ENCODE measurements at regions not wholly inside any gene's neighbourhood (a gene's known extent, or its start where the extent isn't known, plus 50 kb on each side); places are given as distances from the start of the nearest gene placed in this dataset.
"Not testable (repeated sequence)": the region's sequence is repeated elsewhere in the genome, so short reads cannot be mapped to it uniquely, and the experiment has no call there.

DNA sequence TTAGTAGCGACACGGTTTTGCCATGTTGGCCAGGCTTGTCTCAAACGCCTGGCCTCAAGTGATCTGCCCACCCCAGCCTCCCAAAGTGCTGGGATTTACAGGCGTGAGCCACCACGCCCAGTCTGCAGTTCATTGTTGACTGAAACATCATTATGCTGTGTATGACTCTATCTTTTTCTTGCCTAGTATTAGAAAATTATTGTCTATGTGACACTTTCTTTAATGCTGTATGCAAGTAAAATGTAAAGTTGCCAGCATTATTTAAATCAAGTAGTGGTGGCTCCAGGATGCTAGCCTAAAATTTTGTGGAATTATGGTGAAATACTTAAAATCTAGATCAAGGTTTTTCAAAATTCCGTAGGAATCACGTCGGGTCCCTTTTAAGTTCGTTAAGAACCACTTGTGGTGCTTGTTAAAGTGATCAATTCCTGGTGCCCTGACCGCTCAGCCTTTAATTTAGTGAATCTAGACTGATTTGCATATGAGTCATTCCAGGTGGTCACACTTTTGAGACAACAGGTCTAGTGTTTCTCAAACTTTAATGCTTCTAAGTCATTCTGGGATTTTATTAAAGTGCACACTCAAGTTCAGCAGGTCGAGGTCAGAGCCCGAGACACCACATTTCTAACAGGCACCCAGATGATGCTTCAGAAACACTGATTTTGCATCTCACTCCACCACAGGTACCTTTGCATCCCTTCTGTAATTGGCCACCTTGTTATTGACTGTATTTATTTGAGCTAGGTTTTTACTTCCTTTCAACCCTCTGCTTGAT, 132.6 kb upstream of the MTHFD1L start:
- DNase-seq (ENCODE audit: low read depth, low spot score) = no peak
- H3K27ac ChIP-seq = no peak overlapping the region

DNA sequence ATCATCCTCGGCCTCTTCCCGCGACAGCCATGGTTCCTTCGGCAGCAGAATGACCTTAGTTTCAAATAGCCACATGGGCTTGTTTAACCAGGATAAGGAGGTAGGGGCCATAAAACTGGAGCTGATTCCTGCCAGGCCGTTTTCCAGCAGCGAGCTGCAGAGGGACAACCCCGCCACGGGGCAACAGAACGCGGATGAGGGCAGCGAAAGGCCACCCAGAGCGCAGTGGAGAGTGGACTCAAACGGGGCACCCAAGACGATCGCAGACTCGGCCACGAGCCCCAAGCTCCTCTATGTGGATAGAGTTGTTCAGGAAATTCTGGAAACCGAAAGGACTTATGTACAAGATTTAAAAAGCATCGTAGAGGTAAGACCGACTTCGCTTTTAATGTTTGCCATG, 131.8 kb upstream of the MTHFD1L start:
- no peak for DNase-seq (ENCODE audit: low read depth, low spot score)

DNA sequence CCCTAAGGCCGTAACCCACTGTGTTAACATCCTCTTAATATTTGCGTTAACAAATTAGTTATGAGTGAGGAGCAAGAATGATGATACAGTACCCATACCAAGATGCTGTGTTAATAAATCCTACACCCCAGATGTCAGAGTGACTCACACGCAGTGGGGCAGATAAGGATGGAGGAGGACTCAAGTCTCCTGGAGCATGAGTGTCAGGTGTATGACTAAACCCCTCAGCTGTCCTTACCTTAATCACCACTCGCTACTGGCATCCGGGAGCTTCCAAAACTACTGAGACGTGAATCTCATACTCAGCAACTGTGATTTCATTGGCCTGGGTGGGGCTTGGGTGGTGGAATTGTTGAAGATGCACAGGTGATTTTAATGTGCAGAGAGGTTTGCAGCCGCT, 131.3 kb upstream of the MTHFD1L start:
- peak; percentile 72 for DNase-seq (ENCODE audit: low read depth, low spot score)

More for the DNA sequence above, 131.8 kb upstream of the MTHFD1L start:
- H3K27ac ChIP-seq = no peak overlapping the region

DNA sequence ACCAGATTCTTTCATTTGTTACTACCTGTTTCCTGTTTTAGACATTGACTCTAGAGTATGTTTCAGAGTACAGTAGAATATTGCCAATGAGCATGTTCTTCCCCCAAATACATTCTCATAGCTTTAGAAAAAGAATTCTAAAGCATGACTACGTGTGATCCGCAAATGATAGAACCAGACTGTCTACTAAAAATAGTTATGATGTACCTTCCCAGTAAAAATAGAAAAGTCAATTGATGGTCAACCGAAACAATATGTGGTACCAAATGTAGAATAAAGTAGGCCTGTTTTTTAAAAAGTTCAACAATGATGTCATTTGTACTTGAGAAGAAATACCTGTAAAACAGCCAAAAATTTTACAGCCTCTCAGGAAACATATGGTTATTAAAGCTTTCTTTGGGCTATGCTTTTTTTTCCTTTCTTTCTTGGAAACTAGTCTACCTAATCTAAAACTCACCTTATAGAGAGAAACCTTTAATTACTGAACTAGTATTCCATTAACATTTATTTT, 130.1 kb upstream of the MTHFD1L start:
- no peak for DNase-seq (ENCODE audit: low read depth, low spot score)
- H3K27ac ChIP-seq = no peak overlapping the region

More for the DNA sequence above, 131.3 kb upstream of the MTHFD1L start:
- H3K27ac ChIP-seq = no peak overlapping the region

- DNase-seq (ENCODE audit: low read depth, low spot score) = no peak
- no peak overlapping the region for H3K27ac ChIP-seq
Observed at GRCh38 chr6:150738092-150738629, 127.3 kb upstream of the MTHFD1L start.

DNA sequence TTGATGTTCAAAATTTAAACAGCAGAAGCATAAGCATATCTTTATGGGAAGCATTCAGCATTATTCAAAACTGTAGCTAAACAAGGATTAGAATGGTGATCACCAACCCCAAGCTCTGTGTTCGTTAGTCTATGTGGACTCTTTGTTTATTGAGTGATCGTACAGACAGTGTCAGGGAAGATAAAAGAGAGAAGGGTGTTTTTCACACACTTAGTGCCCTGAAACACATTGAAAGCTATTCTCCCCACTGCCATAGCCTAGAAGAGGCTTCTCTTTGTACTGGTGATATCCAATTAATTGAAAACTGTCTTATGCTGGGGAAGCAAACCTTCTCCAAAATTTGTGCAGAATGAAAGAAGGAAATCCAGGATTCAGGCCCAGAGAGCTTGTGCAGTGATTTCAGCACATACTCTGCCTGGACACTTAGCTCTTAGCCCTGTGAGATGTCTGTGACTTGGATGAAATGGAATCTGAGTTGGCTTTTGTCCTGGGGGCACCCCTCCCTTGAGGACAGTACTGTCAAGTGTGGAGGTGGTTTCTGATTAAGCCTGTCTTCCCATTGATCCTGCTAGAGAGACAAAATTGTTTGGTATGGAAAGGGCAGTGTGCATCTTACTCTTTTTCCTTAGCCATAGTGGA, 125.7 kb upstream of the MTHFD1L start:
- no peak for DNase-seq (ENCODE audit: low read depth, low spot score)
- H3K27ac ChIP-seq = no peak overlapping the region

DNA sequence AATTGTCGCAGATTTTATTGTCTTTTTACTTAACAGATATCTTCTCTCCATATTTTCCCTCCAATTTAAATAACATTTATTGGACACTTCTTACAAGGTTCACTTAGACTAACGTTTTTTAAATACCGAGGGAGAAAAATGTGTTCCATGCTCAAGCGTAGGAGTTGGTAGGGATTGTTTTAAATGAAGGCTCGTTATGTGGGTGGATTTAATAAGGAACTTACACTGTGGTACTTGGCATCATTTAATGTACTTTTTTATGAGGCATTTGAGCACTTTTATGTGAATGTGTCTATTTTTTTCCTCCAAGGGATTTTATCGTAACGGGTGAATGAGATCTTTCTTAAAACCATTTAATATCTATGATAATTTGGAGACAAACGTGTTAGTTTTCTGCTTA, 125.0 kb upstream of the MTHFD1L start:
- DNase-seq (ENCODE audit: low read depth, low spot score) = no peak
- H3K27ac ChIP-seq = no peak overlapping the region

DNA sequence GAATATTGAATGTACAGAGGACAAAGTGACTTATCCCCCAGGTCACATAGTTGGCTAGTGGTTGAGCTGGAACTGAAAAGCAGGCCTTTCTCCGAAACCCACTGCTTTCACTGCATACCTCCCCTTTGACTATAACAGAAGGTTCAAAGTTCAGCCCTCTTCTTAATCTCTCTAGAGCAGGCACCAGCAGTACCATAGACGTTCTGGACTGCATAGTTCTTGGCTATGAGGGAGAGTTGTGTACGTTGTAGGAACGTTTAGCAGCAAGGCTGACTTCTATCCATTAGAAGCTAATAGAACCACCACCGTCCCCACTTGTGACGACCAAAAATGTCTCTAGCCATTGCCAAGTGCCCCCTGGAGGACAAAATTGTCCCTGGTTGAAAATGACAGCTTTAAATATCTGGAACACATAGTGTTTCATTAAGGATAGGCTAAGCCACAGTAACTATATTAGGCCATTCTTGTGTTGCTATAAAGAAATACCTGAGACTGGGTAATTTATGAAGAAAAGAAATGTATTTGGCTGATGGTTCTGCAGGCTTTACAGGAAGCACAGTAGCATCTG, 123.8 kb upstream of the MTHFD1L start:
- no peak overlapping the region for H3K27ac ChIP-seq
- DNase-seq (ENCODE audit: low read depth, low spot score) = no peak

DNA sequence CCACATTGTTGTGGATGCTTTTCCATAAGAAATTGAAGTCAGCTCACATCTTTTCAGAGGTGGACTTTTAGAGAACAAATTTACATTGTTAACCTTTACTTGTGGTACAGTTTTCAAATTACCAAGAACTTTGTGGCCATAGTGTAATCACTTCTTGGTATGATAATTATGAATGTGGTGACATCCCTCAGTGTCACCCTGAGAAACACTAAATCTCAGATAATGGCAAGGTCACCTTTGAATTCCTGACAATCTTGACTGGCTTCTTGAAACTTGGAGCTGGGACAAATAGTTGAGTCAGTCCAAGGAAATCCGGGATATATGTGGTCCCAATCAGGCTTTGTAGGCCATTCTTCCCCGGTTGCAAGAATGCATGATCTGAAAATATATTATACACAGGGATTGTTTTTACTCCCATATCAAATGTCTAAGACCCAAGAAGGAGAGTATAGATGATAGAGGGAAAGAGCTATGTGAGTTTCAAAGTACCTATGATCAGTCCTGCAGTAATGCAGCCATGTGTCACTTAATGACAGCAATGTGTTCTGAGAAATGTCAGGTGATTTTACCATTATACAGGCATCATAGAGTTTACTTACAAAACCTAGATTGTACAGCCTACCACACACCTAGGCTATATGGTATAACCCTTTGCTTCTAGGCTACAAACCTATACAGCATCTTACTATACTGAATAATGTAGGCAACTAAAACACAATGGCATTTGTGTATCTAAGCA, 120.8 kb upstream of the MTHFD1L start:
- no peak for DNase-seq (ENCODE audit: low read depth, low spot score)
- H3K27ac ChIP-seq = no peak overlapping the region

DNA sequence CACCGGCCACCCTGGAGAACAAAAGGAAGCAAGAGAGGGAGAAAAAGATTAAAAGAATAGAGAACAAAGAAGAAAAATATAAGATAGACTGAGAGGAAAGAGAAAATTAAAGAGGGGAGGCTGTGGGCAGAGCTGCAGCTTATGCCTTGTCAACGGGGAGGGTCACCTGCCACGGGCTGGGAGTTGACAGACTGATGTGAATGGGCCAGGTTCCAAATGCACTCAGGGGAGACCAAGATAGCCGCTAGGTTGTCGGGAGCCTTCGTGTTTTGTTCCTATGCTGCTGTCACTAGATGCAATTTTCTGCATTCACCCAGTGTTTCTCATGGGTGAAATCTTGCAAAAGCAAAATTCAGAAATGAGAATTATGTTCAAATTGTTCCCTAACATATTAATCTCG, 119.6 kb upstream of the MTHFD1L start:
- H3K27ac ChIP-seq = no peak overlapping the region
- no peak for DNase-seq (ENCODE audit: low read depth, low spot score)

DNA sequence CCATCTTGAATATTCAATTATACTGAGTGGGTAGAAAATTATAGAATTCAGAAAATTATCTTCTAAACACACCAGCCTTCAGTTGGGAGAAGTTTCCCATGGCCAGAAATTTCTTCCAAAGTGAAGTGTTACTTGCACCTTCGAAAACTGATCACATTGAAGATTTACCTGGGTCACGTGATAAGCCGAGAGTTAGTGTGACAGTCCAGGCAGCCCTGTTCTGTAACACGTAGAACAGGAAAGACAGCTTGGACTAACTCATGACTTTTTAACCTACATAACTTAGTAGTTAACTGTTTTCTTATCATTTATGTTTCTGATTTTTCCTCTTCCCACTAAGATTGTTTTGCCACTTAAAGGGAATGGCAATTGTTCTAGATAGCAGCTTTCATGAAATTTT, 118.3 kb upstream of the MTHFD1L start:
- no peak for DNase-seq (ENCODE audit: low read depth, low spot score)
- H3K27ac ChIP-seq = no peak overlapping the region

GRCh38 chr6:150749091-150749670, 116.3 kb upstream of the MTHFD1L start:
- no peak overlapping the region for H3K27ac ChIP-seq
- no peak for DNase-seq (ENCODE audit: low read depth, low spot score)

GRCh38 chr6:150751296-150751695, 114.2 kb upstream of the MTHFD1L start:
- H3K27ac ChIP-seq = peak overlapping the region; percentile 62
- peak; percentile 29 for DNase-seq (ENCODE audit: low read depth, low spot score)

DNA sequence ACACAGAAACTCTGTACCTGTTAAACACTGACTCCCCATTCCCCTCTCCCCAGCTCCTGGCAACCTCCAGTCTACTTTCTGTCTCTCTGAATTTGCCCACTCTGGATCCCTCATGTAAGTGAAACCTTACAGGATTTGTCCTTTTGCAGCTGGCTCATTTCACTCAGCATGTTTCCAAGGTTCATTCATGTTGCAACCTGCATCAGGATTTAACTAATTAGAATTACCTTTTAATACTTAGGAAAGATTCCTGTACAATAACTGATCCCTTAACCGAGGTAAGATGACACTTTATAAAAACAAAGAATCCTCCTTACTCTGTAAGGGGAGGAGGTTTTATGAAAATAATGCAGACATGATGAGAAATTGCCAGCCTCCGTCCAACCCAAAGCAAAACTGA, 113.1 kb upstream of the MTHFD1L start:
- DNase-seq (ENCODE audit: low read depth, low spot score) = no peak

DNA sequence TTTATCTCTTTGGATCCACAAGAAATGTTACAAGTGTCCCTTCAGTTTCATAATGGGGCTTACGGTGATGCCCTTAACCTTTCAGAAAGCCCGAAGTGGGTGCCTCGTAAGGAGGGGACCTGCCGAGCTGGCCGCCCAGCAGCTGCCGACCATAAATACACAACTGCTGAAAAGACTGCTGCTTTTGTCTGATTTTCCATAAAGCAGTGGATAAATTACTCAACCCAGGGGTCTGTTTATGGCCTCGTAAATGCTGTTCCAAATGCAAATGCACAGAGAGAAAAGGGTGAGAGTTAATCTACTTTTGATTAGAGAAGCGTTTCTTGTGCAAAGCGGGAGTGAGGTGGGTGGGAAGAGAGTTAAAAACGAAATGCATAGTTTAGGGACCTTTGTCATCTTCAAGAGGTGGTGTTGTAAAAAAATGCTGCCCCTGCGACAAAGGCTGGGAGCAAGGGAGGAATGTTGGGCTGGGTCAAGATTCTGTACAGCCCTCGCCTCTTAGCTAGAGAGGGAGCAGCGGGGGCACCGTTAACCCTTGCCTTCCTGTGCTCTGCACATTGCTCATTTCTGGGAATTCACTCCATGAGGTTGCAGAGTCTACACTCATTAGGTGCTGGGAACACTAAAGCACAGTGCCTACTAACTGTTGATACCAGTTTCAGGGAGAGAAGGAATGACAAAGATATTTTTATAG, 112.0 kb upstream of the MTHFD1L start:
- no peak for DNase-seq (ENCODE audit: low read depth, low spot score)
- H3K27ac ChIP-seq = no peak overlapping the region

More for the DNA sequence above, 113.1 kb upstream of the MTHFD1L start:
- H3K27ac ChIP-seq = peak overlapping the region; percentile 62

- no peak overlapping the region for H3K27ac ChIP-seq
- no peak for DNase-seq (ENCODE audit: low read depth, low spot score)
Observed at GRCh38 chr6:150755042-150755441, 110.5 kb upstream of the MTHFD1L start.

GRCh38 chr6:150755524-150755923, 110.0 kb upstream of the MTHFD1L start:
- no peak overlapping the region for H3K27ac ChIP-seq

DNA sequence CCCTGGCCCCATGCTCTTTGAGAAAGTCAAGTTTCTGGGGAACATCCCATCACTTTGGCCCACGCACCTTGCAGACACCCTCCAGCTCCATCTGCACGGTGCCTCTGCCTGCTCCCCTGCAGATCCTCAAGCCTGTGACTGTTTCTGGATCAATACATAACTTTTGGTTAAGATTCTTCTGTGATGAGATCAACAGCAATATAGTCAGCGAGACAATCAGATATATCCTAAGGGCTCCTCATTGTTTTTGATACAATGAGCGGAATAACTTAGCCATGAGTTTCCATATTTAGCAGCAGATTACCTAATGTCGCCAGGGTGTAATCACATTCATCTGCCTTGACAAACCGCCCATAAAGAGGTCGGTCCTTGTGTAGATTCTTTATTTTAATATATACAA, 109.3 kb upstream of the MTHFD1L start:
- no peak for DNase-seq (ENCODE audit: low read depth, low spot score)

More at GRCh38 chr6:150755524-150755923, 110.0 kb upstream of the MTHFD1L start:
- no peak for DNase-seq (ENCODE audit: low read depth, low spot score)

GRCh38 chr6:150757807-150758206, 107.7 kb upstream of the MTHFD1L start:
- H3K27ac ChIP-seq; DNase-seq (ENCODE audit: low read depth, low spot score): not testable (repeated sequence)

More for the DNA sequence above, 109.3 kb upstream of the MTHFD1L start:
- H3K27ac ChIP-seq = no peak overlapping the region

All from epithelial cell of prostate (primary cell).